Activated naive CD8-positive, alpha-beta T cell treated with anti-CD3 and anti-CD28 coated beads, Interleukin-2, amount 10 ng/mL, durations not matched to agents 7 days and 5 days (primary cell): ENCODE measurements at regions not wholly inside any gene's neighbourhood (a gene's known extent, or its start where the extent isn't known, plus 50 kb on each side); places are given as distances from the start of the nearest gene placed in this dataset.

Source experiments
- ATAC-seq: fragments of 150-1000 bp; cut with Tn5 transposase; one replicate; pipeline ENCODE4 v1.10.0; 2021; ENCODE audit warnings: low read depth, moderate library complexity
- POLR2A ChIA-PET: fragments of 350-600 bp; sonication (Branson Sonifier 250); formaldehyde crosslinking; loops from one replicate; lab custom pipeline; 2021; ENCODE audit warnings: antibody characterized with exemption; lab: Charles Lee
- DNase-seq: peaks from one replicate; pipeline ENCODE4 v3.0.0; 2021
- H3K27ac Mint-ChIP-seq: one replicate; pipeline ENCODE4 v1.8.0; 2022; ENCODE audit warnings: mild to moderate bottlenecking, mixed read lengths
- H3K27me3 Mint-ChIP-seq: one replicate; pipeline ENCODE4 v1.8.0; 2022; ENCODE audit warnings: mild to moderate bottlenecking, moderate library complexity, mixed read lengths
- H3K36me3 Mint-ChIP-seq: one replicate; pipeline ENCODE4 v1.8.0; 2021; ENCODE audit warnings: mild to moderate bottlenecking, mixed read lengths
- H3K4me1 Mint-ChIP-seq: one replicate; pipeline ENCODE4 v1.8.0; 2021; ENCODE audit warnings: mixed read lengths
- H3K4me3 Mint-ChIP-seq: one replicate; pipeline ENCODE4 v1.8.0; 2022; ENCODE audit warnings: mild to moderate bottlenecking, moderate library complexity, mixed read lengths
- H3K9me3 Mint-ChIP-seq: one replicate; pipeline ENCODE4 v1.8.0; 2021; ENCODE audit warnings: mixed read lengths

GRCh38 chr9:32723789-32724325, 59.5 kb upstream of the TMEM215 start:
- H3K9me3 Mint-ChIP-seq, result no peaks in the 10 kb centered on the region
- no peaks in the 10 kb centered on the region for H3K36me3 Mint-ChIP-seq
- H3K4me1 Mint-ChIP-seq, result no peaks in the 10 kb centered on the region
- DNase-seq (no peak), ATAC-seq (no peak)
- POLR2A ChIA-PET, result no interaction called here
- H3K27me3 Mint-ChIP-seq, result no peaks in the 10 kb centered on the region
- no peak overlapping the region for H3K4me3 Mint-ChIP-seq
- H3K27ac Mint-ChIP-seq, result no peak overlapping the region

- Mint-ChIP-seq H3K36me3 (no peaks in the 10 kb centered on the region), H3K4me1 (no peaks in the 10 kb centered on the region), H3K9me3 (no peaks in the 10 kb centered on the region), H3K27ac (no peak overlapping the region), H3K4me3 (no peak overlapping the region), H3K27me3 (no peaks in the 10 kb centered on the region)
- POLR2A ChIA-PET, result no interaction called here
- DNase-seq (no peak), ATAC-seq (no peak)
Measured at GRCh38 chr9:32725066-32725860, 58.1 kb upstream of the TMEM215 start.

DNA sequence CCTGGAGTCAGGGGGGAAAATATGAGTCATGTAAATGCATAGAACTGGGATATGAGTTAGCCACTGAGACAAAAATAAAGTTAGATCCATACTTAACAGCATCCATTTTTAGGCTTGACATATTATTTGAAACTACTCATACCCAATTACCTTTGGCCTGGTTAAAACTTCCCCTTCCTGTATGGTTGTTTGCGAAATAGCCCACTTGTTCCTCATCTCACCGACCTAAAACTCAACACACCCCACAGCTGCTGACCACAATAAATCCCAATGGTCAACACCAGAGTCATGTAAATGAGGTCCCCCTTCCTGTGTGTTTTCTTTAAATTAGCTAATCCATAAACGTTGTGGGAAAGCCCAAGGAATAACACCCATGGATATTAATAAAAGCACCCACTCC, 55.2 kb upstream of the TMEM215 start:
- Mint-ChIP-seq H3K27ac (no peak overlapping the region), H3K4me3 (no peak overlapping the region), H3K27me3 (no peaks in the 10 kb centered on the region), H3K9me3 (no peaks in the 10 kb centered on the region), H3K36me3 (no peaks in the 10 kb centered on the region), H3K4me1 (no peaks in the 10 kb centered on the region)
- ATAC-seq (no peak), DNase-seq (no peak)
- POLR2A ChIA-PET, result no interaction called here
